Kasumi-1 (cell line): ENCODE measurements at regions not wholly inside any gene's neighbourhood (a gene's known extent, or its start where the extent isn't known, plus 50 kb on each side); places are given as distances from the start of the nearest gene placed in this dataset.
A peak's percentile ranks its signal among the peaks of the same experiment; 100 is the strongest.

Experiments used
- DNase-seq, 2 experiments: peaks; one replicate each; lab custom pipeline; 2025; lab: John Stamatoyannopoulos, UW

GRCh38 chr10:21207852-21208646 lies 310.9 kb upstream of the NEBL start:
- no peak for DNase-seq

DNA sequence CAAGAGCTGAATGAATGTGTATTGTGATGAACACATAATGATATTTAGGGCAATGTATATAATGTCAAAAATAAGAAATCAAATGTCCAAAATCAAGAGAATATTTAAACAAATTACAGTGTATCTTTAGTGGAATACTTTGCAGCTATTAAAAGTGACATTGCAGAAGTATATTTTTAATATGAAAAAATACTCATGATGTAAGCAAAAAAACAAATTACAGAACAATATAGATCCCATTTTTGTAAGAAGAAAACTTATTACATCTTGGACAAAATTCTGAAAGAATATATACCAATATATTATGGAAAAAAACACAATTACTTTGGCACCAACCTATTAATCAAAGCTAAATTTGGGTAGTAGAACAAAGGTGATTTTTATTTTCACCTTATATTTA lies 308.2 kb upstream of the NEBL start:
- DNase-seq = no peak

DNA sequence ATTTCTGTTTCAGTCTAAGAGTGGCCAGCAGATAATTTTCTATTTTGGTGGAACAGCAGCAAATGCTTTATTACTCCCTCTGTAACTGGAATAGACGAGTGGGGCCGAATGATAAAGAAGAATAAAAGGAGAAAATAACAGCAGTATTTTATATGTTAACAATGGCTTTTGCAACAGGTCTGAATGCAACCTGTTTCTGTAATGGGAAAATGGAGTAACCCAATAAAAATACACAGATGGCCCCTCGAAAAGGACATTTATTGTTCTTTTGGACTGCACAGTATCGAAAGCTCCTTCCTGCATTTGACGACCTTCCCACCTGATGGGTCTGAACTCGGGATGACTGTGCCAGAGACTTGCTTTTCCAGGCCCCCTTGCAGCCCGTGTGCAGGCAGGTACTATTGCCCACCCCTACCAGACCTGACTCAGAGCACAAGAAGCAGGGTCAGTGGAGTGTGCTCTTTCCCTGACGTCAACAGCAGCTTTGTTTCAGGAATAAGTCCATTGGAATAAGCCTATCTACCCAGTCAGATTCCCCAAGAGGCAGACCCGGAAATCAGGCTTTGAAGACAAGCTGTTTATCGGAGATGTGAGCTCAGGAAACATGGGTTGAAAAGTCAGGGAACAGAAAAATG lies 306.5 kb upstream of the NEBL start:
- no peak for DNase-seq

GRCh38 chr10:21202776-21203462 lies 305.8 kb upstream of the NEBL start:
- no peak for DNase-seq

GRCh38 chr10:21199501-21199900 lies 302.4 kb upstream of the NEBL start:
- DNase-seq = no peak

DNA sequence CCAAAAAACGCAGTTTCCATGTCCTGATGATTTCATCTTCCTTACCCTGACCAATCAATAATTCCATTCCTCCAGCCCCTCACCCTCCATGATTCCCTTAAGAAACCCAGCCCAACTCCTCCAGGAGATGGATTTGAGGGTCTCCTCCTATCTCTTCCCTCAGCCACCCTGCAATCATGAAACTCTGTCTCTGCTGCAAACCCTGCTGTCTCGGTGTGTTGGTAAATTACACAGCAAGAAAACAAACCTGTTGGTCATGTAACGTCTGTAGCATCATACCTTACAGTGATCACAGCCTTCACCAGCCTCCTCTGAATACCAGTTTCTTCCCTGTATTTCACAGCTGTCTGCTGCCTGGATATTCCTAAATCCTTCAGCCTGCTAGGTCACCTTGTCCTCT lies 300.7 kb upstream of the NEBL start:
- DNase-seq = no peak

DNA sequence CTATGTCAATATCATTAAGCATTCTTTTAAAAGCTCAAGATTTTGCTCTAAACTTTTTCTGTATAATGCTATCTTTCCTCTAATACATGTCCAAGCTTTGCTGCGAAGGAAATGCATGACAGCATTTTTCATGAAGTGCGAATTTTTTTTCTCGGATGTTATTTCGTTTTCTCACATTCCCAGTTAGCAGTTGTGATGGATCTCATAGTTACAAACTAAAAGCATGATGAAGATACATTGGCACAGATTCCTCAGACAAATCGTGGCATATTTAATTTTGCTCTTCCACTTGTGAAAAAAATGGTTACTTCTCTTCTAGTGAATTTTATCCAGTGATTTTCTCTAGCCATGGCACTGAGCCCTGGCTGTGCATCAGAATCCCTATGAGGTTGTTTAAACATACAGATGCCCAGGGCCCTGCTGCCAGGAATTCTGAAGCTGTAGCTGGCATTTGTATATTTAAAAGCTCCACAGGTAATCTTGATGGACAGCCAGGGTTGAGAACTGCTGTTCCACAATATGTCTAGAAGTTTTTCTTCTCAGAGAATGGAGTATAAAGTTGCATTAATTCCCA lies 299.8 kb upstream of the NEBL start:
- no peak for DNase-seq

DNA sequence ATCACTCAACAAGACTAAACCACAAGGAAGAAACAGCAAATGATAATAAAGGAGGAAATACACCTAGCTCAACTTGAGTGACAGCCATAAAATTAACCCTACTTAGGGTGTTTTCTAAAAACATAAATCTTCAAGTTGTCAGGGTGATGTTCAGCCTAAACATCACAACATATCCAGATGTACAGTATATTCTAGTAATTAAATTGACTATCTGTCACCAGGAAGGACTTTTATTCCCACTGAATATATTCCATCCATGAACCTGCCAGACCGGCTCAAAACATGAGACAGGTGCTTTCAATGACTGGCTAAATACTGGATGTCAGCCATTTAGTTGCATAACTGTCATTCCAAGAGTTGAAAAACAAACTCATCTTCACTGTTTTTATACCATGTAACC lies 298.1 kb upstream of the NEBL start:
- no peak for DNase-seq

DNA sequence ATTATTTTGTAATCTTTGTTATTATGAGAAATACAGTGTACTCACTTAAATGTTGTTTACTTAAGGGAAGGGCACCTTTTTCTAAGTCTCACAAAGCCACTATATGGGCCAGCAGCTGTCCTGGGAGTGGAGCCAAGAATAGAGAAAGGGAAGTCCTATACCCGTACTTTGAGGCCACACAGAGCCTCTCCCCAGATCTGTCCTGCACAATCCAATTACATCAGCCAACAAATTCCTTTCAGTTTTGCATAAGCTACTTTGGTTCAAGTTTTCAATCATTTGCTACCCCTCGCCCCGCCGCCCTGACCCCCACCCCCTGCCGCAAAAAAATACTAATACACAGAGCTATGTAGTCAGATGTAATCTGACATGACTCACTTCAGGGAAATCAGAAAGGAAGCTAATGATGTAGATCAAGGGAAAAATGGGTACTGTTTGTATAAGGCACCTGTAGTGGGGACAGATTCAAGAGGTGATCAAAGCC lies 297.4 kb upstream of the NEBL start:
- DNase-seq = peak; percentile 94 to 96

GRCh38 chr10:21193196-21193595 lies 296.1 kb upstream of the NEBL start:
- DNase-seq = no peak

DNA sequence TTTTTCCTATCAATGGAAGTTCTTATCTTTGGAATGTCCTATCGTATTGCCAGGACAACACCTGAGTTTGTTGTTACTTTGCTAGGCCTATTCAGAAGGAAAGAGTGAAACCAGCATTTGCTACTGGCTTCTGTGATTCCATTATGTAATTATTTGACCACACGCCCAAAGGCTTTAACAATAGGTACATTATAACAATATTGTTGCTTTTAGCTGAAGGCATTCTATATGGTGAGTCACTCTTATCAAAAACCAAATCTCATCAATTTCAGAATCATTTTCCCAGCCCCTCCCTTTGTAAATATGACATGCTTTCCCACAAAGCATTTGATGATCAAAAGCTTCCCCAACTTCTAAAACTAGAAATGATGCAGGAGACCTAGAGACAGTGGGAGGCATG lies 294.4 kb upstream of the NEBL start:
- no peak for DNase-seq

DNA sequence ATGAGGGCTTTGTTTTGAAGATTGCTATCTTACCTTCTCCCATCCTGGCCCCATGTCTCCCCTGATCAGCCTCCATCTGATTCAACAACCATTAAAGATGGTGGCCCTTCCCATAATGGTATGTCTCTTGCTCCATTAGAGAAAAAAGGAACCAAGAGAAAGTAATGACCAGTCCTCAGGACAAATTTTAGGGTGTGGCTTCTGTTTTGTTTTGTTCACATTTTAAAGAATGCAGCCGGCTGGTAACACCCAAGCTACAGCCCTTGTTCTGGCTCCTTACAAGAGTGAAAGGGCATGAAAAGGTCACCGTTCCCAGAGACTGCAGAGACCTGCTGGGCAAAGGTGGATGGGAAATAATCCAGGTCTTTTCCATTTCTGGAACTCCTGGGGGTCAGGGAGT lies 287.9 kb upstream of the NEBL start:
- no peak for DNase-seq

DNA sequence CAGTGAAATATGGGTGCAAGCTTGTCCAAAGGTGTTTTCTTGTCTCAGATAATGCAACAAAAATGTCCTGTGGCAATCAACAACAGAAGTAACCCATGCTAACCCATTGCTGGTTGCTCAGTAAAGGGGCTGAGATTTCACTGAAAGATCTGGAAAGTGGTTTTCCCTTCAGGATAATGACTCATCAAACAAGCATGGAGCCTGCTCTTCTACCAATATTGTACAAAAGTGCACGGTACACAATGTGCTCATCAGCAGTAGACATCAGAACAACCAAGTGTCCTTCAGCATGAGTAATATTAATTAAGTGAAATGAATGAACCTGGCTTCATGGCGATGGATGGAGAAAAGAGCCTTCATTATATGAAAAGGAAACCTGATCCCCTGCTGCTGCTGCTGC lies 287.1 kb upstream of the NEBL start:
- no peak for DNase-seq

DNA sequence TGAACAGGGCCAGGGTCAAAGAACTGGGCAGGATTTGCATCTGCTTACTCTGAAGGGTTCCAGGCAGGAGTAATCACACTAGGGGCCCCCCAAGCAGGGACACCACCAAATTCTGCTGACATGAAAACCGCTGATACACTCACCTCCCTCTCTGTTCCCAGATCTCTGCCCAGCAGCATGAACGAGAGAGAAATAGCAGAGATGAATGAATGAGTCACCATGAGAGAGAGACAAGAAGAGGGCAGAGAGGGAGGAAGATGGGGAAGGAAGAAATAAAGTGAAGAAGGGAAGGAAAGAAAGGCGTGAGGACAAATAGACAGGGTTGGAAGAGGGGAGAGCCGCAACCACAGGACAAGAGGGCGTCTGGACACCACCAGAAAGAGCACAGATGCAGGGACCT lies 285.9 kb upstream of the NEBL start:
- DNase-seq = no peak

DNA sequence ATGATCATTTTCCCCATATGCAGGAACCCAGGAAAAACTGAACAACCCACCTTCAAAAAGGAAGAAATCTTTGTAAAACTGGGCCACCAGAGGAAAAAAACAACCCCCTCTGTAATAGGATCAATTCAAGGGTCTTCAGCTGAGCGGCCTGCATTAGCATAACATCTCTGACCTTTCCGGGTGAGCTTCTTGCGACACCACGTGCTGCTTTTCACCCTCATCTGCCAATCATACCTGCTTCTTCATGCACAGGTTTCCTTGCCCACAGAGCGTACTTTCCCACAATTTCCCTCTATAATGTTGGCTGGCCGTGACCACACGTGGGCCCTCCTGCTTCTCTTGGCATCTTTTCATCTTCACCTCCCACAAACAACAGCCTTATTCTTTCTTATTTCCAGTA lies 284.3 kb upstream of the NEBL start:
- DNase-seq = no peak

DNA sequence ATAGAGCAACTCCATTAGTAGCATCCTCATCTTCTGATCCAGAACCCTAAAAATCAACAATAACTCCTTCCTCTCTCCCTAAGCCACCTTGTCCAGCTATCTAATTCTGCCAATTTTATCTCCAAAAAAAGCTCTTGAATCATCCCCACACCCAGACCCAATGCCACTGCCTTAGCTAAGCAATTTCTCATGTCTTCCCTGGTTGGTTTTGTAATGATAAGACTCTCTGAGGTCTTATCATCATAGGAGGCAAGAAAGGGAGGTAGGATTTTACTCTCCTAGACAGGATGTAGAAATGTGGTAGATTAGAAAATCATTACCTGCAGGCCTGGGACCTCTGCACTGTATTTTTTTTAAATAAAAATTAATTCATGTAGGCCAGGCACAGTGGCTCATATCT lies 283.5 kb upstream of the NEBL start:
- no peak for DNase-seq

DNA sequence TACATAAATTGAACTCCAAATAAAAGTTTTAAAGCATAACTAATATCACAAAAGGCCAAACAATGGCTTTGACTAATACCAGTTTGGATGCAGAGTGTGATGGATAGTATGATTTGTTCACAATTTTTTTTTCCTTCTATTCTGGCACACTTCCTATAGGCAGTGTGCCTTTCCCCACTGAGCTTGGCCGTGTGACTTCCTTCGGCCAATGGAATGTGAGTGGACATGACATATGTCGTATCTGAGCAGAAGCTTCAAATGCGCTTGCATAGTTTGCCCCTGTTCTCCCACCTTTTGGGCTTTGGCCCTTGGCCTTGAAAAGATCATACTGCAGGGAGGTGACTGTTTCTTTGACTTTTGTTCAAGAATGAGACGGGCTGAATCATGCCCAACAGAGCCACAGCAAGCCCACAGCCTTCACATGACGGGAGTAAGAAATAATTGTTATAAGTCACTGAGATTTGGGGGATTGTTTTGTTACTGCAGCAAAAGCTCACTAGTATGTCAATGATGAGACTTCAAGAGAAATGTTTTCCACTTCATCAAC lies 279.9 kb upstream of the NEBL start:
- no peak for DNase-seq

DNA sequence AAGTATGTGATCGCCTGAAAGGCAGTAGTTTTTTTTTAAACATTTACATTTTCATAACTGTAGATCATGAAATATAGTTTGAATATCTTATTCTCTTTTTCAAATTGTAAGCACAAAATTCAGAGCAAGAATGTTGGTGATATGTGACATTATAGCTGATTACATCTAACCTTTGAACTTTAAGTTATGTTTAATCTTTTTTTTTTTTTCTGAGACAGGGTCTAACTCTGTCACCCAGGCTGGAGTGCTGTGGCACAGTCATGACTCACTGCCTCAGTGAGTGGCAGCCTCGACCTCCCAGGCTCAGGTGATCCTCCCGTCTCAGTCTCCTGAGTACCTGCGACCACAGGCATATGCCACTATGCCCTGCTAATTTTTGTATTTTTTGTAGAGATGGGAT lies 278.7 kb upstream of the NEBL start:
- no peak for DNase-seq

- no peak for DNase-seq
Measured at GRCh38 chr10:21174715-21175495, 277.8 kb upstream of the NEBL start.

DNA sequence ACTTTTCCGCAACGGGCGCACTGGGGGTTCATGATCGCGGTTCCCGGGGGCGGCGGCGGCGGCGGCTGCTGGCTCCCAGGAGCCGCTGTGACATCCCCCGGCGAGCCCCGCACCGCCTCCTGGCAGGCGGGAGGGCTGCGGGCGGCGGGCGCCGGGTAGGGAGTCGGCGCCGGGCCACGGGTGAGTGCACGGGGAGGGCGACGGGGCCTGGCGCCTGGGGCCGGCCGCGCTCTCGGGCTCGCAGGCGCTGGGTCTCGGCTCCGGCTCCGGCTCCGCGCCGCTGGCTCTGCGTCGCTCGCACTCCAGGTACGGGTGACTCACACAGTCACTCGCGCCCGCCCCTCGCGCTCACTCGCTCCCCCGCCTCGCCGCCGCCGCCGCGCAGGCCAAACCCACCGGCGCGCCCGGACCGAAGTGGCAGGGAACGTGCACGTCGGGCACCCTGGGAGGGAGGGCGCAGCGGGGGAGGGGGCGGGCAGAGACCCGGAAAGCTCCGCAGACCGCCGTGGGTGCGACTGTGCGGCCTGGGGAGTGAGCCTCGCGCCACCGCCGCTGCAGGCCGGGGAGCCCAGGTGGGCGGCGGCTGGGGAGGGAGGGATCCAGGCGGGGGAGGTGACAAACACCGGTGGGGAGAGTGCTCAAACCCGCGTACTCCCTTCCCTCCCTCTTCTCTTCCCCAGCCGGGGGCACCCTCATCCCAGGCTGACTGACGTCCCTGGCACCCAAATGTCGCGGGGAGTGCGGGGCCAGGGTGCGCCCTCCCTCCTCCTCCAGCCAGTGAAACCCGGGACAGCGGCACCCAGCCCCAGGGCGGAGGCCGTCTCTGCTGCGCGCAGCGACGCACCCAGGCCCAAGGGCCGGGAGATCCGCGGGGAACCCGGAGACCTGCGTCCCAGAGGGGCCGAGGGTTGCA lies 276.9 kb upstream of the NEBL start:
- DNase-seq = peak; percentile 23 to 28
